GM21529 (cell line): ENCODE measurements at regions not wholly inside any gene's neighbourhood (a gene's known extent, or its start where the extent isn't known, plus 50 kb on each side); places are given as distances from the start of the nearest gene placed in this dataset.

Experiments
- ATAC-seq: cut with Tn5 transposase; IDR thresholded peaks from one replicate; pipeline ENCODE4 v1.9.1; 2021; ENCODE audit not compliant: unreplicated experiment

DNA sequence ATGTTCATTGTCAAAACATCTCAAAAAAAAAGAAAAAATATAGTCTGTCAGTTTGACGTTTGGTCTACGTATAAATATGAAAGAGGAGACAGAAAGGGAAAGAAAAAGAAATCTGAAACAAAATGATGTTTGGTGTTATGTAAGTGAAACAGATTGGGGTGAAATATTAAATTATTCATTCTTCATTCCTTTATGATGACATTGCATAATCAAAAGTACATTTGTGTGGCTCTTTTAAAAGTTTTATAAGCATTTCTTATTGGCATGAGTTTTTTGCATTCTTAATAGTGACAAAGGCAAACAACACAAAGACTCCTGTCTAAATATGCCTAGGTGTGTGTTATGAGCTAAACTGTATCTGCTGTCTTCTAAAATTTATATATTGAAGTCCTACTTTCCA is 232.6 kb downstream of the EFNB2 start:
- no peak for ATAC-seq

- ATAC-seq, result no peak
These were observed 233.5 kb downstream of the EFNB2 start for GRCh38 chr13:106302011-106302410.

DNA sequence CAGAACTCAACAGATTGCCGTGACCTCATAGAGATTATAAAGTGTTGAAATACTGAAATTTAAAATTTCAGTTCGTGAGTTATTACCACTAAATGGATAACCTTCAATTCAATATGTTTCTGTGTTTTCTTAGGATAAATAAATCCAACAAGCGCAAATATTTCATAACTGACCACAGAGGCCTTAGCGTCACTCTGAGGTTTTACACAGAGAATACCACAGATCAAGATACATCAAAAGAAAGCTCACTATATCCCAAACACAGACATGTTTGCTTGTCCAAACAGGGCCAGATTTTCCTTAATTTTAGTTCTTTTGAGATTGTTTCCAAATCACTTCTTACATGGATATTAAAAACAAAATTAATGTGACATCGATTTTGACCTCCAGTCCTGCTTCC is 235.8 kb downstream of the EFNB2 start:
- ATAC-seq, result no peak

DNA sequence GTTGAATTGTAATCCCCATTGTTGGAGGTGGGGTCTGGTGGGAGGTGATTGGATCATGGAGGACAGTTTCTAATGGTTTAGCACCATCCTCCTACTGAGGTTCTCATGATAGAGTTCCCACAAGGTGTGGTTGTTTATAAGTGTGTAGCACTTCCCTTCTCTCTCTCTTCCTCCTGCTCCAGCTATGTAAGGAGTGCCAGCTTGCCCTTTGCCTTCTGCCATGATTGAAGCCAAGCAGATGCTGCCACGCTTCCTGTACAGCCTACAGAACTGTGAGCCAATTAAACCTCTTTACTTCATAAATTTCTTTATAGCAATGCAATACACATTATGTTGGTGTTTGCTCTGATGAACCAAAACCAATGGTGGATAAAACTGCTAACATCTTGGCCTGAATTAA is 238.2 kb downstream of the EFNB2 start:
- no peak for ATAC-seq

DNA sequence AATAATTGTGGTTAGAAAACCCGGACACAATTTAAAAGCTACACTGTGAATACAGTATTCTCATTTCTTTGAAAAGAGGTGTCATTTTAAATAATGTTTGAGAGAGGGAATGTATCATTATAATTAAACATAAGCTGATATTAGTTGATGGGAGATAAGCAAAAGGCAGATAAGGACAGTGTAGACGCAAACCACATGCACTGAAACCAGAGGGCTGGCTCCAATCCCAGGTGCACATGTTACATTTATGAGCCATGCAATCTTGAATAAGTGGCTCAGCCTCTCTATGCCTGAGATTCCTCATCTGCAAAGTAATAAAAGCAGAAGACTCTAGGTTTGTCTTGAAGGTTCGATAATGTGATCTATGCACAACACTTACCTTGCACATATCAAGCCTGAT is 238.7 kb downstream of the EFNB2 start:
- ATAC-seq, result no peak

- no peak for ATAC-seq
These were observed 239.5 kb downstream of the EFNB2 start for GRCh38 chr13:106295971-106296370.

DNA sequence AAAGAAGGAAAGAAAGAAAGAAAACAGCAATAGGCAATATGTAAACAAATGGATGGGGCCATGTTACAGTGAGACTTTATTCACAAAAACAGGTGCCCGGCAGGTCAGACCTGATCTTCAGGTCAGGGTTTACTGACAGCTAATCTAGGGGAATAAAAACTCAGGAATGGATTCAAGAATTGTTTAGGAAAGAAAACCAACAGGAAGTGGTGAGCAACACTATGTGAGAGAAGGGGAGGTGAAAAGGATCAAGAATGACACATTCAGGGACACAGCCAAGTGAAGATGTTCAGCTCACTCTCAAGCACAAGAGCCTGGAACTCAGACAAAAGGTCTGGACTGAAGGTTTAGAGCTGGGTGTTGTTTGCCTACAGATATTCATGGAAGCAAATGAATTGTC is 244.5 kb downstream of the EFNB2 start:
- no peak for ATAC-seq

DNA sequence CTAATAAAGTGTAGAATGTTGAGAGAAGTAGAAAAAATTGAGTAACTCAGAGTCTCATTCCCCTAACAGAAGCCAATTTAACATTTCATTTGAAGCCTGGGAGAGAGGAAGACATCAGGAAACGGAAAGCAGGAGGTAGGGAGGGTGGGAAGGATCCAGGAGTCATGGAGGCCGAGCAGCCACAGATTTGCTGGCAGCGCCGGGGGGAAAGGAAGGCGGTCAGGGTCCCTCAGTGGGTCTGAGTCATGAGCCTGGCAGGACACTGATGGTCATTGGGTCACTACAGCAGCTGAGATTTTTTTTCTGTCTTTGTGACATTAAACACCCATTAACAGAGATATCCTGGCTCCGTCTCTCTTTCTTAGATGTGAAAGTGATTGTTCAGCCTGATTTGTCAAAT is 248.1 kb downstream of the EFNB2 start:
- ATAC-seq, result no peak

- no peak for ATAC-seq
These were observed 248.7 kb downstream of the EFNB2 start for GRCh38 chr13:106286811-106287210.

DNA sequence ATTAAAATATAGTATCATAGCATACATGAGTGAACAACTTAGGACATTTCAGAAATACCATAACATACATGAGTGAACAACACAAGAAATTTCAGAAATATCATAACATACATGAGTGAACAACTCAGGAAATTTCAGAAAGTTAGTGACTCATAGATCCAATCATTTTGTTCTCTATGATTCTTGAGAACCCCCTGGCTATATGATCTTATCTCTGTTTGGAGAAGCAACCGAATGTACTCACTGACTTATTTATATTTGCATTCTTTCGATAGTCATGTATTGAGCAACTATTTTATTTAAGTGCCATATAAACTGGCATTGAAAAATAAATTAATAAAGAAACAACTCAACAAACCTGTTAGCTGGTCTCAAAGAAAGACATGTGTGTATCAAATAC is 251.1 kb downstream of the EFNB2 start:
- no peak for ATAC-seq

- ATAC-seq, result no peak
These were observed 254.0 kb downstream of the EFNB2 start for GRCh38 chr13:106281426-106281825.

- ATAC-seq, result no peak
These were observed 257.8 kb downstream of the EFNB2 start for GRCh38 chr13:106277484-106278154.

GRCh38 chr13:106276876-106277275 is 258.6 kb downstream of the EFNB2 start:
- ATAC-seq, result no peak

GRCh38 chr13:106275446-106276032 is 259.9 kb downstream of the EFNB2 start:
- ATAC-seq, result no peak

GRCh38 chr13:106274551-106275203 is 260.8 kb downstream of the EFNB2 start:
- ATAC-seq, result no peak

DNA sequence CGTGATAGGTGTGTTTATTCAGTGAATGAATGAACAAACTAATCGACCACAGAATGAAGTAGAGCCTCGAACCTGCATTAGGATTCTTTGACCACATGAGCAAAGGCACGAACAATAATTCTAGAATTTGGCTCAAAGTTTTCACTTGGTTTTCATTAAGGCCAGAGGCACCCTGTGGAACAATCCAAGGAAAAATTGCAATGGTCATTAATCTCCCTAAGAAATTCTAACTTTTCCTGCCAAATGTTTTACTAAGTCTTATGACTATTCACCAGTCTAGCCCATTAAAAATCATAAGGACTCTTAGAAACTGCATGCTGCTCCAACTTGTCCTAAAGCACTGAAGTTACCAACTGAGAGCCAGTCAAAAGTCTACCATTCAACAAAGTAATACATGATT is 271.7 kb downstream of the EFNB2 start:
- no peak for ATAC-seq

- ATAC-seq, result no peak
These were observed 272.6 kb downstream of the EFNB2 start for GRCh38 chr13:106262886-106263285.

- ATAC-seq, result no peak
These were observed 274.0 kb downstream of the EFNB2 start for GRCh38 chr13:106261450-106261849.

DNA sequence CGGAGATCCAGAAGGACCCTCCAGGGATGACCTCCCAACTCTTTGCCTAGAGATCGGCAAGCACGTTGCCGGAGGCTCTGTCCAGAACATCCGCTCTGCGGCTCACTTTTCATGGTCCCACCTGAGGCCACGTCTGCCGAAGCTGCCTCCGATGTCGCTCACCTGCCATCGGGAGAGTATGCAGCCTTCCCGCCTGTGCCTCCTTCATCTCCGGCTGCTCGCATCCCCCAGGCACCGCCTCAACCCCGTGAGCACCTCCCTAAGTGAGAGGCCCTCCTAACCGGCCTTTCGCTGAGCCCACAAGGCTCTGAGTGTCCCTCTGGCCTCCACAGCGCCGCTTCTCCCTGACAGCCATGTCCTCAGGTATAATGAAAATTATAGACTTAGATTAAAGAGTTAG is 275.1 kb downstream of the EFNB2 start:
- ATAC-seq, result no peak

GRCh38 chr13:106259928-106260327 is 275.5 kb downstream of the EFNB2 start:
- ATAC-seq, result no peak

DNA sequence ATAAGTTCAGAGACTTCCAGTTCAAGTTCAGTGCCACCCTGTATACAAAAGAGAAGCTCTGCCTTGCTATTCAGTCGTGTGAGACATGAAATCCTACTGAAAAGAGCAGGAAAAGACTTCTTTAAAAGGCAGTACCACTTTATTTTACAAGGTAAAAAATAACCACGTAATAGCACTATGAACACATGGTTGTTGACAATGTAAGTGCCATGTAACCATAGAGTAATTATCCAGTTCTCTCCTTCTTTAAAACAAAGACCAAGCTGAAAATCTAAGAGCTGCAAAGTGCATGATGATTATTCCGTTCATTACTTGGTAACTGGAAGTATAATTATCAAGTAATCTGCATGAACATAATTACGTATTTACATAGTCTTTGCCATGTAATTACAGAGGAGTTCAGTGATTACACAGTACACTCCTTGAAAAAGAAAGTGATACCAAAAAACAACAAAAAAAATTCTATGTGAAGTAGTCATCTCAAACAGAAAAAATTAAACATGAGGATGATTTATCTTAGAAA is 288.7 kb downstream of the EFNB2 start:
- no peak for ATAC-seq

DNA sequence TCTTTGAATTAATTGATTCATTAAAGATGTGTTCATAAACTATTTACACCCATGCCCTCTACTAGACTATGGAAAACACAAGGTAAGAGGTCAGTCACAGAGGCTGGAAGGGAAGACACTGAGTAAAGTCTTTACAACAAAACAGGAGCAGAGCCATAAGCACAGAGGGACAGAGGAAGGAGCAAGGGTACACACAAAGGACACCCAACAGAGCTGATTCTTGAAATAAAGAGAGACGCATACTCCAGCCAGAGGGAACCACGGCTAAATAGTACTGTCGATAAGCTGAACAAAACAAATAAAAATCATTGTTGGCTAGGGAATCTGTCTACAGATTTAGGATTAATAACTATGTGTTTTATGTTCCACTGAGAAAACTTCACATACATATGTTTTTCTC is 289.2 kb downstream of the EFNB2 start:
- no peak for ATAC-seq
